ENCODE measurements at regions not wholly inside any gene's neighbourhood (a gene's known extent, or its start where the extent isn't known, plus 50 kb on each side); places are given as distances from the start of the nearest gene placed in this dataset.

DNA sequence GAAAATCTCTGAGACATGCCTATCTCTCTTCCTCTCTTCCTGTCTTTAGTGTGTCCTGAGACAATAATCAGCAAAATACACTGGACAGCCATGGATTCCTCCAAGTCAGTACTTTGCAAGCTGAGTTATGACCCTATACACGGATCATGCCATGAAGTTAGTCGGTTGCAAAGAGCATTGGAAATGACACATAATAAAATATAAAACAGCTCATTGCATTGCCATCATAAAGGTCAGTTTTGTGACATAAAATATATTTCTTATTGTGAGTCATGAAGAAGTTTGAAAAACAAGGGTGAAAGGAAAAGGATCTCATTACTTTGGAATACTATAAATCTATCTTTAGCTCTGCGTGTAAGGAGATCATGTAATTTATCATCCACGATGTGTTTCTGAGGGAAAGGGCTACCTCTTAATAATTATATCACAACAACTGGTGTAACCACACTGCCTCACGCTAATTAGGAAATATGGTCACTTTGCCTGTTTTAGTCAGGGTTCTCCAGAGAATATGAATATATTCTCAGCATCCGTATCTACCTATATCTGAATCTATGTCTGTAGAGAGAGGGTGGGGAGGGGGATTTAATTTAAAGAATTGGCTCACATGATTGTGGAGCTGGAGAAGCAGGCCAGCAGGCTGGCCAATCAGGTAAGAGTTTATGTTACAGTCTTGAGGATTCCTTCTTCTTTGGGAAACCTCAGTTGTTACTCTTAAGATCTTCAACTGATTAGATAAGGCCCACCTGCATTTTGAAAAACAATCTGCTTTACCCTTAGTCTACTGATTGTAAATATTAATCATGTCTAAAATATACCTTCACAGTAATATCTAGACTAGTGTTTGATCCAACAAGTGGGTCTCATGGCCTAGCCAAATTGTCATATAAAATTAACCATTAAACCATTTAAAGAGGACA, 198.8 kb downstream of the FAT3 start:
- TF ChIP-seq, protein P1, sequence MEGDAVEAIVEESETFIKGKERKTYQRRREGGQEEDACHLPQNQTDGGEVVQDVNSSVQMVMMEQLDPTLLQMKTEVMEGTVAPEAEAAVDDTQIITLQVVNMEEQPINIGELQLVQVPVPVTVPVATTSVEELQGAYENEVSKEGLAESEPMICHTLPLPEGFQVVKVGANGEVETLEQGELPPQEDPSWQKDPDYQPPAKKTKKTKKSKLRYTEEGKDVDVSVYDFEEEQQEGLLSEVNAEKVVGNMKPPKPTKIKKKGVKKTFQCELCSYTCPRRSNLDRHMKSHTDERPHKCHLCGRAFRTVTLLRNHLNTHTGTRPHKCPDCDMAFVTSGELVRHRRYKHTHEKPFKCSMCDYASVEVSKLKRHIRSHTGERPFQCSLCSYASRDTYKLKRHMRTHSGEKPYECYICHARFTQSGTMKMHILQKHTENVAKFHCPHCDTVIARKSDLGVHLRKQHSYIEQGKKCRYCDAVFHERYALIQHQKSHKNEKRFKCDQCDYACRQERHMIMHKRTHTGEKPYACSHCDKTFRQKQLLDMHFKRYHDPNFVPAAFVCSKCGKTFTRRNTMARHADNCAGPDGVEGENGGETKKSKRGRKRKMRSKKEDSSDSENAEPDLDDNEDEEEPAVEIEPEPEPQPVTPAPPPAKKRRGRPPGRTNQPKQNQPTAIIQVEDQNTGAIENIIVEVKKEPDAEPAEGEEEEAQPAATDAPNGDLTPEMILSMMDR (IDR thresholded peaks at IDR 0.05): no peak
- TF ChIP-seq EZH2 (IDR thresholded peaks at IDR 0.05): no peak
- TF ChIP-seq EZH2phosphoT487 (IDR thresholded peaks at IDR 0.05): no peak
